DMS153 treated with DMSO at 0.1 percent for 48 hours (cell line): ENCODE measurements at regions not wholly inside any gene's neighbourhood (a gene's known extent, or its start where the extent isn't known, plus 50 kb on each side); places are given as distances from the start of the nearest gene placed in this dataset.

Experiments used
- DNase-seq: peaks from one replicate; lab custom pipeline; 2025; ENCODE audit not compliant: unreplicated experiment; lab: John Stamatoyannopoulos, UW

DNA sequence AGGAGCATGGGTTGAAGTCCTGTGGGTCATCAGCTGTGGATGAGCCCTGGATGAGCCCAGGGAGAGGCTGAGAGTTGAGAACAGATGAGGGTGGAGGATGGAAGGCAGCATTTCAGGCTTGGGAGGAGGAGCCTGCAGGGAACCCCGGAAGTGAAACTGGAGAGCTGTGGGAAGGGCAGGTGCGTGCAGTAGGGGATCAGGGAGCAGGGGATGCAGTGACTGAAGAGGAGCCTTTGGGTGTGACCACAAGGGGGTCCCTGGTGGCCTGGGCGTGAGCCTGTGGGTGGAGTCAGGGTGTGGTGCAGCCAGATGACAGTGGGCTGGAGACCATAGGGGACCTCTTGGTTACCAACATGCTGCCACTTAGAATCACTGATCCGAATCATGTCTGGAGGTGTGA, 115.5 kb downstream of the PAPOLA start:
- DNase-seq, result no peak

DNA sequence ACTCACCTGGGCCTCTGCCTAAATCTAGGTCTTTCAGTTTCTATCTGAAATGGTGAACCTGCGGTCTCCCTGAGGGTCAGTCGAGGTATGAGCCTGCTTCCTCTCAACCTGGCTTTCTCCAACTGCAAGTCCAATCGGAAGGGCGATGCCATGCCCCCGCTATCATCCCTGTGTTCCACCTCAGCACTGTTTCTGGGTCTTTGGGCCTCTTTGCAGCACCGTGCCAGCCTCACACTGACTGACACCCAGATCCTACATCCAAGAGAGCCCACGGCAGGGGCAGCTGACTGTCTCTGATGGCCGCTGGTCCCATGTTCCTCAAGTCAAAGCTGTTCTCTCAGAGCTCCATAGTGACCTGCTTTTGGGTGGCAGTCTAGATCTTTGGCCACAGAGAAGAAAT, 120.7 kb downstream of the PAPOLA start:
- no peak for DNase-seq

DNA sequence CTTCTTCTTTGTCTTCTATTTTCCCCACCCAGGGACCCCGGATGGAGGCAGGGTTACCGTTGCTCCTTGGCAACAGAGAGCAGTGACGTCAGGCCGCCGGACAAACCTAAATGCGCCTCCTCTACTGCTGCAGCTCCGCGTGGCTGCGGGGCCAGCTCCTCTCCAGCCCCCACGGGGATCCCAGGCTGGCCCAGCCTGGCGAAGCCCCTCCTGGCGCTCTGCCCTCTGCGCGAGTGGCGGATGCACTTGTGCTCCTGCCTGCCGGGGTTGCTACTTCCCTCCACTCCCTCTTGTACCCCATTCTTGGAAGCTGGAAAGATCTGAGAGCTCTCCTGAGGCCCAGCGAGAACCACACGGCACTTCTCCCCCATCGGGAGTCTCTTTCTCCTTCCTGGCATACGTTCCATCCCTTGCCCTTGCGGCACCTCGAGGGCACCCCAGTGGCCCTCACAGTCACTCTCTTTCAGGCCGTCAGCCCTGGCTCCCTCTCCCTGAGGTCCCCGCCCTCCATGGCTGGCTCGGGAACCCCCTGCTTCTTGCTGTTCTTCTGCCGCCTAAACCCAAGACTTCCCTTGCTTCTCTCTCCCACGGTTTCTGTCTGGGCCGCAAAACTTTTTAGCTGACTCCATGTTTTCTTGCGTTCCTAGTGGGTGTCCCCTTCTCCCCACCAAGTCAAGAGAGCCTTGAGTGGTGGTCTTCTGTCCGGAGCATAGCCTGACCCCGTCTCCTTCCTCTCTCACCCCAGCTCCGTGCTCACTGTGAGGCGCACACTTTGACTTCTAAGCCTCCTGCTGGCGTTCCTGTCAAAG, 121.7 kb downstream of the PAPOLA start:
- DNase-seq, result no peak

DNA sequence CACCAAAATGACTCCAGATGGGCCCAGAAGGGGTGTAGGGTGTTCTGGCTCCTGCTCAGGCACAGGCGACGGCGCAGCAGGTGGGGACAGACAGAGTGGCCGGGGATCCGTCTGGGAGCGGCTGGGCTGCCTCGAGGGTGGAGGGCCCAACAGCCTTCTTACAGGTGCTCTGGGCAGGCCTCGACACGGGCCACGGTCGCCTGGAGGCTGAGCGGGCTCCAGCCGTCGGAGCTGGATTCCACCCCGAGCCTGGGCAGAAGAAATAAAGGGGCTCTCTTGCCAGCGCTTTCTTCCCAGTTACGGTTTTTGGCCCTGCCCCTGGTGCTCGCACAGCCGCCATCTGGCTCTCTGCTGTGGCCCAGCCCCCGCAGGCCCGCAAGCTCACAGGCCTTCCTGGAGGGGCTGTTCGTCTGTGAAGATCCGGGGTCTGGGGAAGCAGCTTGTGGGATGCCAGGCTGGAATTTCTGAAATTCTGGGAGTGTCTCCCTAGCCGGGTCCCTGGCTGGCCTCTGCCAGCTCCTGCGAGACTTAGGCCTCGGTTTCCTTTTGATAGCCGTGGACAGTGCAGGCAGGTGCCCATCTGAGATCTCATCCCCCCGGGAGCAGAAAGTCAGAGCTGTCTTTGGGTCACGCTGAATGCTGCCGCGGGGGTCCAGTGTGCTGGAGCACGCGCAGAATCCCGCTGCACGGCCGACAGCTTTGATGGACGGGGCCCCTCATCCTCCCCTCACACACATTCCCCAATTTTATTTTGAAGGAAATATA, 122.7 kb downstream of the PAPOLA start:
- DNase-seq, result no peak

- no peak for DNase-seq
These were observed 123.3 kb downstream of the PAPOLA start for GRCh38 chr14:96625426-96625985.

DNA sequence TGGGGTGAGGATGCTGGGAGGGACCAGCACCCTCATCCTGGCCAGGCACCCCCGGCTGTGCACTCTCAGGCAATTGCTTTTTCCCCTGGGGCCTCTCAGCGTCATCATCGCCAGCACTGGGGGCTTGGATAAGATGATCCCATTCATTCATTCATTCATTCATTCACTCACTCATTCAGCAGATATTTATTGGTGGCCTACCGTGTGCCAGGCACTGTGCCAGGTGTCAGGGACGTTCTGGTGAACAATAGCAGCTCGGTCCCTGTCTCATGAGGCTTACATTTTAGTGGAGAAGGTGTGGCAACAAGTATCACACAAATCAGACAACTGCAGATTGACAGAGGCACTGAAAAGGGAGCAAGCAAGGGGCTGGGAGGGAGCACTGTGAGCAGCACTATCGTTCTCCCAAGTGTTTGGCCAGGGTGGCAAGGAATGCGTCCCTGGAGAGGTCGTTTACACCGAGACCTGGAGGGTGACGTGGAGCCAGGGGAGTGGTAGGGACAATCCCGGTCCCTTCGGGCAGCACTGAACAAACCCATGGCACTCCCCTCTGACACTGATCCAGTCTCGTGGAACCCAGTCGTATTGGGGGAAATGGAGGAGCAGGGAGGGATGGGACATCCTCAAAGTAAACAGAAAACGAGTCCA, 124.1 kb downstream of the PAPOLA start:
- DNase-seq, result no peak

DNA sequence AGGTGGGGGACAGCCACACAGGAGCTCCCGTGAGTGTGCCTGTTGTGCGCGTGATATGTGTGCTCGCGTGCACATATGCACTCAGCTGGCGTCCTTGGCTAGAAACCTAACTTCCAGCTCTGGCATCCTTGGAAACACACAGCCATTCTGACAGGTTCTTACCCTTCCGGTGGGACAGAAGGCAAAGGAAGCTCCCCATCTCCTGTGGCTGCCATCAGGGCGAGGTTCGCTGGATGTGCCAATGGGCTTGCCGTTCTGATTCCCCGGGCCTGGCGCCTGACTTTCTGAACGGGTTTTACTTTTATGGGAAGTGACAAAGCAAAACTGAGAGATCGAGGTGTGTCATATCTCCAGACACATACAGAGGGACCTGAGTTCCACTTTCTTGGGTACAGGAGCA, 124.7 kb downstream of the PAPOLA start:
- DNase-seq, result no peak

DNA sequence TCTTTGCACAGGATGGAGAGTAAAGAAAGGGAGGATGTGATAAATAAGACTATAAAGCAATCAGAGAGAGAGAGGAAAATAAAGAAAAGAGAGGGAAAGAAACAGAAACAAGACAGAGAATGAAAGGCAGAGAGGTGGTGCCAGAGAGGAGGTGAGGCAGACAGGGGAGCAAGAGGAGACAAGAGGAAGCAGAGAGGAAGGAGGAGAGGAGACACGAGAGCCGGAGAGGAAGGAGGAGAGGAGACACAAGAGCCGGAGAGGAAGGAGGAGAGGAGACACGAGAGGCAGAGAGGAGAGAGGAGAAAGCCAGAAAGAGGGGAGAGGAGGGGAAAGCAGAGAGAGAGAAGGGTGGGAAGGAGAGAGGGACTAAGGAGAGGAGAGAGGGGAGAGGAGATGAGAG, 125.2 kb downstream of the PAPOLA start:
- no peak for DNase-seq

DNA sequence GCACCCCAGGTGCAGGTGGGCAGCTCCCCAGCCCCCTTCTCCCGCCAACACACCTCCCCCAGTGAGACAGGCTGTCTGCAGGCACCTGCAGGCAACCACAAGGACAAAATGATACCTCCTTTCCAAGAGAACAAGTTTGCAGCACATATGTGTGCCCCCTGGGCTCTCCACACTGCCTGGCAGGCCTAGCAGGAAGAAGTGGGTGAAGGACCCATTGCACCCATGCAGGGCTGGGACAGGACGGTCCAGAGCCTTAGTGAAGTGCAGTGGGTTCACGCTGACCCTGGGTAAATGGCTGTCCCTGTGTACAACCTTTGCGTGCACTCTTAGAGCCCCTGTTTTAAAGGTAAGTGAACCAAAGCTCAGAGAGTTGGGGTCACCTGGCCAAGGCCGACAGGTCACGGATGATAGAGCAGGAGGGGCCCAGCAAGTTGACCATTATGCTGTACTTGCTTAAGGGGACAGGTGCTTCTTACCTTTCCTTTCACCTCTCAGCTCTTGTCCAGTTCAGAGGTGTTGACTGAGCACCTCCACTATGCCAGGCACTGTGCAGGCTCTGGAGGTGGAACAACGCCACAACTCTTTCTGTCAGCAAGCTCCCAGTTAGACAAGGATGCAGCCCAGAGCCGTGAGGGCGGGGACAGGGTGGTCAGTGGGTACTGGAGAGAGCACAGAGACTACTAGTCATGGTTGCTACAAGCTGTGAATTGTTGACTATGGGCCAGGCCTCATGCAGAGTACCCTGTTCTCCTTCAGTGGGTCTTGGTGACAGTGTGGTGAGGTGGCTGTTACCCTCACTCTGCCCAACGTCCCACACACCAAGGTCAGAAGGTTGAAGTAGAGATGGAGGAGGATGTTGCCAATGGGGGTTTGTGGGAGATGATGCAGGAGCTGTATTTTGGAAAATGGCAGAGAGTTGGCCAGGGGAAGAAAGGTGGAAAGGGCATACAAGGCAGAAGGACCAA, 125.9 kb downstream of the PAPOLA start:
- DNase-seq, result no peak

GRCh38 chr14:96629082-96629481, 126.9 kb downstream of the PAPOLA start:
- DNase-seq, result no peak

GRCh38 chr14:96629558-96630222, 127.5 kb downstream of the PAPOLA start:
- no peak for DNase-seq

DNA sequence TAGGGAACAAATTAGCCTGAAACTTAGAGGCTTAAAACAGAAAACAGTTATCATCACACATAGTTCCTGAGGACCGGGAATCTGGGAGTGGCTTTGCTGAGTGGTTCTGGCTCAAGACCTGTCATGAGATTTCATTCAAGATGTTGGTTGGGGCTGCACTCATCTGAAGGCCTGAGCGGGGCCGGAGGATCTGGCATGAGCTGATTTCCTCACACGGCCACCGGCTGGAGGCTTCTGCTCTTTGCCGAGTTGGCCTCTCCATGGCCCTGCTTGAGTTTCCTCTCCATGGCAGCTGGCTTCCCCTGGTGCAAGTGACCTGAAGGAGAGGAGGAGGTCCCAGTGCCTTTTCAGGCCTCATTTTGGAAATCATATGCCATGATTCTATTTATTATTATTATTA, 128.1 kb downstream of the PAPOLA start:
- no peak for DNase-seq

- no peak for DNase-seq
These were observed 128.8 kb downstream of the PAPOLA start for GRCh38 chr14:96631030-96631429.

GRCh38 chr14:96631621-96632362, 129.6 kb downstream of the PAPOLA start:
- no peak for DNase-seq

DNA sequence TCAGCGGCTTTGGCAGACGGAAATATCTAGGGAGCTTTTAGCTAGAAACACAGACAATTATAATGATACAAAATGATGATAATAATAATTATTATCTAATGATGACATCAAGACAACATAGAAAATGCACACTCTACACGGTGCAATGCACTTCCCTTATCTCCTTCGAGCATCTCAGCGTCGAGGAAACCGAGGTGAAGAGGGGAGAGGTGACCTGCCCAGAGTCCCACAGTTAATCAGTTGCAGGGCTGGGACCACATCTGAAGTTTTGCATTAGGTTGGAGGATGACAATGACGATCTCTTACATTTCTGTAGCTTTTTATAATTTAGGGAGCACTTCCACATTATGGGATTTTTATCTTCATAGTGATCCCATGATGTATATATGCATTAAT, 130.2 kb downstream of the PAPOLA start:
- DNase-seq, result no peak

DNA sequence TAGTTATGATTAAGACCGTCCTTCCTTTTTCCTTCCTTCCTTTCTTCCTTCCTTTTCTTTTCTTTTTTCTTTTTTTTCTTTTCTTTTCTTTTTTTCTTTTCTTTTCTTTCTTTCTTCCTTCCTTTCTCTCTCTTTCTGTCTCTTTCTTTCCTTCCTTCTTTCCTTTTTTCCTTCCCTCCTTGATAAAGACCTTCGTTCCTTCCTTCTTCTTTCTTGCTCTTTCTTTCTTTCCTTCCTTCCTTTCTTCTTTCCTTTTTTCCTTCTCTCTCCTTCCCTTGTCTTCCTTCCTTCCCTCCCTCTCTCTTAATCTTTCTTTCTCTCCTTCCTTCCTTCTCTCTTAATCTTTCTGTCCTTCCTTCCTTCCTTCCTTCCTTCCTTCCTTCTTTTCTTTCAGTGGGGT, 130.9 kb downstream of the PAPOLA start:
- DNase-seq, result no peak

DNA sequence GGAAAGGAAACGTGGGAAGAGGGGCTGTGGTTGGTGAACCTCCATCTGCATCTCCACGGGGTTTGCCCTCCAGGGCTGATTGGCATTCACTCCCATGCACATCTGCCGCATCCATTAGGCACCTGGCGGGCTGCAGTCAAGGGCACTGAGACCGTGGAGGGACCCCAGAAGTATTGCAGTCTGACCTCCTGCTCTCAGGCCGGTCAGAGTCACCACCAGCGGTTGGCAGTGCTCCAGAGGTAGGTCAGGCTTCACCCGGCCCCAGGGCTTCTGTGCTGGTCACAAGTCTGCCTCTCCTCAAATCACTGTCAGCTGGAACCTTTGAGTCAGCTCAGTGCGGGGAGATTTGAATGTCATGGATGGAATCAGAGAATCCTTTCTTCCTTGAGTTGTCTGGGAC, 132.3 kb downstream of the PAPOLA start:
- no peak for DNase-seq

GRCh38 chr14:96634896-96635295, 132.7 kb downstream of the PAPOLA start:
- DNase-seq, result no peak

GRCh38 chr14:96635850-96636249, 133.7 kb downstream of the PAPOLA start:
- no peak for DNase-seq
